ENCODE measurements at regions not wholly inside any gene's neighbourhood (a gene's known extent, or its start where the extent isn't known, plus 50 kb on each side); places are given as distances from the start of the nearest gene placed in this dataset.
A peak's percentile ranks its signal among the peaks of the same experiment; 100 is the strongest.

DNA sequence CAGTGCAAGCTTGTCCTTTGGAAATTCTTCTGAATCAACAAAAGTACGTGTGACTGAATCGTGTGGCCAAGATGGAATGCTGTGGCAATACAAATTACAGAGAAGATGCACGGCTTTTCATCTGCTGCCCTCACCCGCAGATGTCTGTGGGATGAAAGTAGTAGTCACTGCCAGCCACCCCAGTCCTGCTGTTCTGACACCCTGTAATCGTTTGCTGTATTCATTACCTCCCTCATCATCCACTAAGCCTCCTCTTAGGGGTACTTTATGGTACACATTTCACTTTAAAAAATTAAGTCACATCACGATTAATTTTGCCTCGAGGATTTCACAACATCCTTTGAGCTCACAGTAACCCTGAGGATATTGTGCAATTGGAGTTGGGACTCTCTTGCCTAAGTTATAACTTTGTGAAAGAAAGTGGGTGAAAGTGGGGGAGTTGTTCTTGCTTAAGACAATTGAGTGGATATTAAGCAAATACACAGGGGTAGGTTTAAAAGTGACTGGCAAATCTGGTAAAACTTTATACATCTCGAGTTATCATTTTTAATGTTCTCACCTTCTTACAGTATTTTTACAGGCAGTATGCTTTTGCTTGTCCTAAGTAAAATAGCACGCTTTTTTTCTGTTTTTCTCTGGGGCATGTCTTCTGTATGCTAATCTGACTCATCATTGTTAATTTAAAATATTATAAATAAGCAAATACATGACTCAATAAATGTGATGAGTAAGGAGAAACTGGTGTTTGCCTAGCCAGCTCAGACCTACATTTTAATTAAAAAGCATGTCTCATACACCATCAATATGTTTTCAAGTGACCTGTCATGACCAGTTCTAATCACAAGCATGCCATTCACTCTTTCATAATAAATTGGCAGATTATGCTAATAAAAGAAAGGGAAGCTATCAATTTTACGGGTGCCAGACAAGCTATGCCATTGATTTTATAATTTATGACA, 680.9 kb downstream of the IRS1 start:
- peak overlapping the region; percentile 59 for H3K4me2 ChIP-seq (ENCODE audit: low read length, poor library complexity, severe bottlenecking)
- peak overlapping the region in 1 of 2 experiments; percentile 83 for H2BK12ac ChIP-seq (ENCODE audit: low read length in 2 of 2)
- H3K18ac ChIP-seq (ENCODE audit: low read depth in 1 of 2, low read length in 2 of 2), result peak overlapping the region; percentile 41 to 61
- peak; percentile 94 for DNase-seq
- H2BK15ac ChIP-seq (ENCODE audit: low read depth, poor library complexity, severe bottlenecking), result no peak overlapping the region
- H3K27ac ChIP-seq (ENCODE audit: low read length, poor library complexity, severe bottlenecking), result peak overlapping the region; percentile 50
- H3K4ac ChIP-seq (ENCODE audit: low read depth in 1 of 2, low read length in 2 of 2), result peak overlapping the region in 1 of 2 experiments; percentile 78
- H2BK5ac ChIP-seq (ENCODE audit: low read depth, low read length, poor library complexity, severe bottlenecking), result no peak overlapping the region
- peak overlapping the region; percentile 85 for H3K9ac ChIP-seq (ENCODE audit: low read length)
- no peak overlapping the region for H2AK5ac ChIP-seq (ENCODE audit: low read length, severe bottlenecking)
- no peaks in the 10 kb centered on the region for H3K79me1 ChIP-seq (replicated peaks; ENCODE audit: low read length, poor library complexity, severe bottlenecking)
- H2BK120ac ChIP-seq (ENCODE audit: low read depth, low read length), result no peak overlapping the region
- H4K91ac ChIP-seq (ENCODE audit: low read length), result peak overlapping the region; percentile 67
- H3K23ac ChIP-seq (ENCODE audit: low read length in 2 of 2), result no peak overlapping the region
- H2AFZ ChIP-seq (ENCODE audit: low read depth, low read length), result no peak overlapping the region
- peak overlapping the region in 1 of 2 experiments; percentile 54 for H3K4me3 ChIP-seq (ENCODE audit: insufficient read depth in 1 of 2, low read depth in 1 of 2, low read length in 2 of 2)
- H3K27me3 ChIP-seq (ENCODE audit: control insufficient read depth in 1 of 2, insufficient read depth in 1 of 2, low read length in 2 of 2), result no peaks in the 10 kb centered on the region
- H3K36me3 ChIP-seq (ENCODE audit: control insufficient read depth in 1 of 2, insufficient read depth in 2 of 2, low read depth in 1 of 2, low read length in 2 of 2), result no peaks in the 10 kb centered on the region
- H4K8ac ChIP-seq (ENCODE audit: low read length), result peak overlapping the region; percentile 69
- H3K14ac ChIP-seq (ENCODE audit: low read length in 2 of 2), result no peak overlapping the region
- H3K4me1 ChIP-seq (ENCODE audit: control insufficient read depth, insufficient read depth, low read depth, low read length), result peaks cover 5% of the 10 kb centered on the region
- no peaks in the 10 kb centered on the region for H3K9me3 ChIP-seq (ENCODE audit: control insufficient read depth, low read length)
- WGBS, result 11% methylated on average over 7 of the region's 10 CpGs

DNA sequence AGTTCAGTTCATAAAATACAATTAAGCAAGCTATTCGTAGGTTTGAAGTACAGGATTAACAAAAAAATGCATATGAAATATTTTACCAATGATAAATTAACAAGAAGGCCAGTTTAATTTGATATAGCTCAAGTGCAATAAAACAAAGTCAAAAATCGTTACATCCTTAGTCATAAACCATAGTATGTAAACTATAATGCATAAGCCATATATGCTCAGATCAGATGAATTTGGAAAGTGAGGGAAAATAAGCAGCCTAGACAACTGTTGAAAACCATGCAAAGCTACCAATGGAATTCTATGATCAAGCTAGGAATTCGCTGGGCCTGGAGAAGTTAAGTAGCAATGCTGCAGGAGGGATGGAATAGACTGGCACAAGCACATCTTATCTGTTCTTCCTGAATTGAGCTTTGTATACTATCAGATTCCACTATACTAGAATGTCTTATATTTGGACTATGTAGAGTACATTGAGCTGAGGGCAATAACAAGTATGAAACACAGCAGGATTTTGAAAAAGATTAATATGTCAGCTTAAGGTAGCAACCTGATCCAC, 682.0 kb downstream of the IRS1 start:
- WGBS, result no CpG with 5 or more reads among the region's 3 CpGs
- no peak overlapping the region for H2BK12ac ChIP-seq (ENCODE audit: low read length in 2 of 2)
- H3K79me1 ChIP-seq (replicated peaks; ENCODE audit: low read length, poor library complexity, severe bottlenecking), result no peaks in the 10 kb centered on the region
- H2AFZ ChIP-seq (ENCODE audit: low read depth, low read length), result no peak overlapping the region
- peaks cover 5% of the 10 kb centered on the region for H3K4me1 ChIP-seq (ENCODE audit: control insufficient read depth, insufficient read depth, low read depth, low read length)
- no peak overlapping the region for H2BK120ac ChIP-seq (ENCODE audit: low read depth, low read length)
- peak; percentile 17 for DNase-seq
- no peak overlapping the region for H2AK5ac ChIP-seq (ENCODE audit: low read length, severe bottlenecking)
- H3K18ac ChIP-seq (ENCODE audit: low read depth in 1 of 2, low read length in 2 of 2), result no peak overlapping the region
- peak overlapping the region in 1 of 2 experiments; percentile 54 for H3K4me3 ChIP-seq (ENCODE audit: insufficient read depth in 1 of 2, low read depth in 1 of 2, low read length in 2 of 2)
- no peak overlapping the region for H2BK15ac ChIP-seq (ENCODE audit: low read depth, poor library complexity, severe bottlenecking)
- no peak overlapping the region for H3K14ac ChIP-seq (ENCODE audit: low read length in 2 of 2)
- H2BK5ac ChIP-seq (ENCODE audit: low read depth, low read length, poor library complexity, severe bottlenecking), result no peak overlapping the region
- no peak overlapping the region for H3K23ac ChIP-seq (ENCODE audit: low read length in 2 of 2)
- peak overlapping the region; percentile 85 for H3K9ac ChIP-seq (ENCODE audit: low read length)
- H4K8ac ChIP-seq (ENCODE audit: low read length), result no peak overlapping the region
- no peak overlapping the region for H3K27ac ChIP-seq (ENCODE audit: low read length, poor library complexity, severe bottlenecking)
- H3K27me3 ChIP-seq (ENCODE audit: control insufficient read depth in 1 of 2, insufficient read depth in 1 of 2, low read length in 2 of 2), result no peaks in the 10 kb centered on the region
- no peaks in the 10 kb centered on the region for H3K36me3 ChIP-seq (ENCODE audit: control insufficient read depth in 1 of 2, insufficient read depth in 2 of 2, low read depth in 1 of 2, low read length in 2 of 2)
- no peak overlapping the region for H3K4me2 ChIP-seq (ENCODE audit: low read length, poor library complexity, severe bottlenecking)
- H4K91ac ChIP-seq (ENCODE audit: low read length), result no peak overlapping the region
- no peak overlapping the region for H3K4ac ChIP-seq (ENCODE audit: low read depth in 1 of 2, low read length in 2 of 2)
- H3K9me3 ChIP-seq (ENCODE audit: control insufficient read depth, low read length), result no peaks in the 10 kb centered on the region

DNA sequence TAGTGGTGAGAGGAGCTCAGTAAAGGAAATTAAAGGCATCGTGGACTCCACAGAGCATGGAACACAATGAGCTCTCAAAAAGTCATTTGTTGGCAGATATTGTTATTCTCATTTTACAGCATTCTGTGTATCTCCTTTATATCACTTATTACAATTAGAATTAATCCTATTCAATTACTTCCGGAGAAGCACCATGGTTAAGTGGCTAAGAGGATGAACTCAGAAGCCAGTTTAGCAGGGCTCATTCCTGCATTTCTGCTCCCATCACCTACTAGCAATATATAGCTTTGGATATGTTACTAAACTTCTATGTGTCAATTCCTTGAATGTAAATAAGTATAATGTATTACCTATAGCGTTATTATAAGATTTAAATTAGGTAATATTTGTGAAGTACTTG, 683.3 kb downstream of the IRS1 start:
- Histone ChIP-seq H2BK15ac (ENCODE audit: low read depth, poor library complexity, severe bottlenecking) (no peak overlapping the region), H2BK120ac (ENCODE audit: low read depth, low read length) (no peak overlapping the region)
- no CpG with 5 or more reads among the region's 3 CpGs for WGBS

DNA sequence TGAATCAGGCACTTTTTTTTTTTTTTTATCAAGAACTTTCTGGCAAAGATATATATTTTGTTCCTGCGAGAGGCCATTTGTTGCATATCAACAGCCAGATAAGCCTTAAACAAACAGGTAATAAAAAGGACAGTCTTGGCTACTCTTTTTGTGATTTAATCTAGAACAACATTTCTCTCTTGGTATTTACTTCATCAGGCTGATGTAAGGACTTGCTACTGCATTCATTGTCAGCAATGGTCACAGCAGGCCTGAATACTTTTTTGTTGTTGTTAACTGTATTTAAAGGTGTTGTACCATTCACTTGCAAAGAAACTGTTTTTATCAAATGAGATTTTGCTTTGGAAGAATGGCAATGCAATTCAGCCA, 683.8 kb downstream of the IRS1 start:
- no peak overlapping the region for H2AFZ ChIP-seq (ENCODE audit: low read depth, low read length)
- no peak overlapping the region for H2BK15ac ChIP-seq (ENCODE audit: low read depth, poor library complexity, severe bottlenecking)
- no peak overlapping the region for H2BK5ac ChIP-seq (ENCODE audit: low read depth, low read length, poor library complexity, severe bottlenecking)
- no peak overlapping the region for H3K4ac ChIP-seq (ENCODE audit: low read depth in 1 of 2, low read length in 2 of 2)
- H3K36me3 ChIP-seq (ENCODE audit: control insufficient read depth in 1 of 2, insufficient read depth in 2 of 2, low read depth in 1 of 2, low read length in 2 of 2), result no peaks in the 10 kb centered on the region
- H3K23ac ChIP-seq (ENCODE audit: low read length in 2 of 2), result no peak overlapping the region
- no peak overlapping the region for H2BK120ac ChIP-seq (ENCODE audit: low read depth, low read length)
- no peak overlapping the region for H3K4me2 ChIP-seq (ENCODE audit: low read length, poor library complexity, severe bottlenecking)
- no peak overlapping the region for H2BK12ac ChIP-seq (ENCODE audit: low read length in 2 of 2)
- H3K9me3 ChIP-seq (ENCODE audit: control insufficient read depth, low read length), result no peaks in the 10 kb centered on the region
- no peak overlapping the region for H2AK5ac ChIP-seq (ENCODE audit: low read length, severe bottlenecking)
- WGBS, result no CpG with 5 or more reads among the region's 1 CpG
- DNase-seq, result peak; percentile 10
- no peak overlapping the region for H3K14ac ChIP-seq (ENCODE audit: low read length in 2 of 2)
- no peaks in the 10 kb centered on the region for H3K27me3 ChIP-seq (ENCODE audit: control insufficient read depth in 1 of 2, insufficient read depth in 1 of 2, low read length in 2 of 2)
- H3K79me1 ChIP-seq (replicated peaks; ENCODE audit: low read length, poor library complexity, severe bottlenecking), result no peaks in the 10 kb centered on the region
- H3K4me3 ChIP-seq (ENCODE audit: insufficient read depth in 1 of 2, low read depth in 1 of 2, low read length in 2 of 2), result no peak overlapping the region
- H3K27ac ChIP-seq (ENCODE audit: low read length, poor library complexity, severe bottlenecking), result peak overlapping the region; percentile 87
- no peak overlapping the region for H4K91ac ChIP-seq (ENCODE audit: low read length)
- peak overlapping the region; percentile 53 for H3K9ac ChIP-seq (ENCODE audit: low read length)
- peaks cover 5% of the 10 kb centered on the region for H3K4me1 ChIP-seq (ENCODE audit: control insufficient read depth, insufficient read depth, low read depth, low read length)
- no peak overlapping the region for H4K8ac ChIP-seq (ENCODE audit: low read length)
- H3K18ac ChIP-seq (ENCODE audit: low read depth in 1 of 2, low read length in 2 of 2), result no peak overlapping the region

More for the DNA sequence above, 683.3 kb downstream of the IRS1 start:
- H3K4me1 ChIP-seq (ENCODE audit: control insufficient read depth, insufficient read depth, low read depth, low read length), result peaks cover 5% of the 10 kb centered on the region
- no peak overlapping the region for H3K4me3 ChIP-seq (ENCODE audit: insufficient read depth in 1 of 2, low read depth in 1 of 2, low read length in 2 of 2)
- no peaks in the 10 kb centered on the region for H3K27me3 ChIP-seq (ENCODE audit: control insufficient read depth in 1 of 2, insufficient read depth in 1 of 2, low read length in 2 of 2)
- no peak overlapping the region for H3K4me2 ChIP-seq (ENCODE audit: low read length, poor library complexity, severe bottlenecking)
- no peak overlapping the region for H3K4ac ChIP-seq (ENCODE audit: low read depth in 1 of 2, low read length in 2 of 2)
- H2BK12ac ChIP-seq (ENCODE audit: low read length in 2 of 2), result no peak overlapping the region
- no peak overlapping the region for H4K91ac ChIP-seq (ENCODE audit: low read length)
- H3K18ac ChIP-seq (ENCODE audit: low read depth in 1 of 2, low read length in 2 of 2), result no peak overlapping the region
- H3K27ac ChIP-seq (ENCODE audit: low read length, poor library complexity, severe bottlenecking), result no peak overlapping the region
- no peak overlapping the region for H4K8ac ChIP-seq (ENCODE audit: low read length)
- no peak overlapping the region for H2AK5ac ChIP-seq (ENCODE audit: low read length, severe bottlenecking)
- no peak overlapping the region for H2BK5ac ChIP-seq (ENCODE audit: low read depth, low read length, poor library complexity, severe bottlenecking)
- no peak for DNase-seq
- H3K14ac ChIP-seq (ENCODE audit: low read length in 2 of 2), result no peak overlapping the region
- no peak overlapping the region for H2AFZ ChIP-seq (ENCODE audit: low read depth, low read length)
- no peaks in the 10 kb centered on the region for H3K9me3 ChIP-seq (ENCODE audit: control insufficient read depth, low read length)
- H3K36me3 ChIP-seq (ENCODE audit: control insufficient read depth in 1 of 2, insufficient read depth in 2 of 2, low read depth in 1 of 2, low read length in 2 of 2), result no peaks in the 10 kb centered on the region
- peak overlapping the region; percentile 53 for H3K9ac ChIP-seq (ENCODE audit: low read length)
- no peak overlapping the region for H3K23ac ChIP-seq (ENCODE audit: low read length in 2 of 2)
- no peaks in the 10 kb centered on the region for H3K79me1 ChIP-seq (replicated peaks; ENCODE audit: low read length, poor library complexity, severe bottlenecking)

Data from mesenchymal stem cell (in vitro differentiated cells and primary cell).